Sigmoid colon (tissue), 6 donors: ENCODE measurements at regions not wholly inside any gene's neighbourhood (a gene's known extent, or its start where the extent isn't known, plus 50 kb on each side); places are given as distances from the start of the nearest gene placed in this dataset.

Experiments used
- DNase-seq: peaks from one replicate; pipeline ENCODE4 v3.0.0-alpha.2; 2019
- H3K27ac ChIP-seq, 4 donors: fragments of 200-600 bp; sonication (generic); one replicate each; pipeline ENCODE4 v1.5.1; 2016 to 2019; ENCODE audit warnings: mild to moderate bottlenecking in 1 of 4
- H3K27me3 ChIP-seq, 3 donors: fragments of 200-600 bp; sonication (generic); one replicate each; pipeline ENCODE4 v1.5.1; 2019; ENCODE audit warnings: mild to moderate bottlenecking in 1 of 3
- H3K36me3 ChIP-seq, 4 donors: fragments of 200-600 bp; sonication (generic); one replicate each; pipeline ENCODE4 v1.5.1; 2016 to 2019
- H3K4me1 ChIP-seq, 4 donors: fragments of 200-600 bp; sonication (generic); one replicate each; pipeline ENCODE4 v1.5.1; 2017 to 2019
- H3K4me3 ChIP-seq, 4 donors: fragments of 200-600 bp; sonication (generic); one replicate each; pipeline ENCODE4 v1.5.1; 2017 to 2019; ENCODE audit warnings: mild to moderate bottlenecking in 2 of 4, moderate library complexity in 1 of 4
- H3K9me3 ChIP-seq, 4 donors: fragments of 200-600 bp in 3 of 4; sonication (generic) in 3 of 4; one replicate each; pipeline versions ENCODE4 v1.5.1 to v1.6.1; 2013 to 2019
- EP300 ChIP-seq, 4 donors: sonication (generic); formaldehyde crosslinking; IDR thresholded peaks; one replicate each; pipeline ENCODE4 v1.6.1; 2017; ENCODE audit warnings: antibody characterized with exemption in 4 of 4
- POLR2A ChIP-seq, 2 donors: fragments of 450-650 bp; IDR thresholded peaks; one replicate each; pipeline ENCODE4 v1.6.1; 2016; ENCODE audit warnings: antibody characterized with exemption in 2 of 2, mild to moderate bottlenecking in 2 of 2, moderate library complexity in 2 of 2
- POLR2AphosphoS5 ChIP-seq, 4 donors: sonication (generic); formaldehyde crosslinking; IDR thresholded peaks; one replicate each; pipeline ENCODE4 v1.6.1; 2017; ENCODE audit warnings: antibody characterized with exemption in 4 of 4
- WGBS, 2 donors: extraction: QIAGEN DNeasy Blood & Tissue Kit; methylation state at CpG; one replicate each; pipeline ENCODE4 v1.1.7; 2013; 5-methylcytosine and 5-hydroxymethylcytosine counted together
- intact Hi-C: fragments of 100-400 bp; cut with DNase I; formaldehyde crosslinking; loops from one replicate; pipeline ENCODE4 v1.15.1; 2023
- TF ChIP-seq, protein P1 (sequence below), 4 experiments: fragments of 450-650 bp in 3 of 4; fragments of 200-600 bp in 1 of 4; IDR thresholded peaks; one replicate each; pipeline ENCODE4 v1.5.1; 2016 to 2019; ENCODE audit warnings: antibody characterized with exemption in 4 of 4, mild to moderate bottlenecking in 3 of 4, moderate library complexity in 2 of 4
- donor health status: healthy with polysubstance abuse.
- donor health status: healthy.

DNA sequence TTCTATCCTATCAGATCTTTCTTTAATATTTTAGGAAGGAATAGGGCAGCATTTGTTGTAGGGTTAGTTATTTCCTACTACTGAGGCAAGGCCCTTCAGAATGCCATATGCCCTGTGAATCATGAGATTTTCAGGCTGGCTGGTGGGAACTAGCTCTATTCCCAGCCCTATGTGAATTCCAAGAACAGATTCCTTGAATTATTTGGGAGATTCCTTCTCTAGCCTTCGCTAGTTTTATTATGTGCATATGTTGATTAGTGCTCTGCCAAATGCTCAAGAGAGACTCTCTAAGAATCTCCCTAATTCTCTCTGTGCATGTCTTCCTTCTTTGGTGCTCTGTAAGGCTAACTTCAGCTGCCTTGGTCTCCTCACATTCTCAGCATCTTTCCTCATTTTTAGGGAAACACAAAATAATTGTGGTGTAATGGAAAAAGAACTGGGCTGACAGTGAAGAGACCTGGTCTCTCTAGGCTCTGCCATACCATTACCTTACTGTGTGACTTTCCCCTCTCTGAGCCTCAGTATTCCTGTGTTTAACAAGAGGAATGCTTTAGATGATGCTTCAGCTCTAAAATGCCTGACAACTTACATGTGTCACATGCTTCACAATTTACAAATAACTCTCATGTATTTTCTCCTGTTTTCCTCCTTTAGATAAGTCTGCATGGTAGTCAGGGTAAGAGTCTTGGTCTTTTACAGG is 79.7 kb downstream of the VMA21 start:
- Histone ChIP-seq H3K27me3 (no peaks in the 10 kb centered on the region), H3K4me3 (no peak overlapping the region)
- 38 to 65% methylated on average over 1 of the region's 1 CpG for WGBS, 2 donors

DNA sequence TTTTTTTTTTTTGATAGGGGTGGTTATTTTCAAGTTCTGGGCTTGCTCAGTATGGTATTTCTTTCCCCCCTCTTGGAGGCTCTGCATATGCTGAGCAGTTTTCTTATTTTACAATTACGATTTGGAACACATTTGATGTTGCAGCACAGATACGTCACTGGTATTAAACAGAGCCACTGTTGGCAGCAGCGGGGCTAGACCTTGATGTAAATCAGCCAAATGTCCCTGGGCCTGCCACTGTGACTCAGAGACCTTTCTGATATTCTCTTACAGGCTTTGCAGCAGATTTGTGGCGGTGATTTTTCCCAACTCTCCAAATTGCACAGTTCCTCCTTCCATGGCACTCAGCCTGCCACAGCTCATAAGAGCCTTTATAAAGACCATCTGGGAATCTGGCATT is 81.1 kb downstream of the VMA21 start:
- Histone ChIP-seq H3K27ac (no peak overlapping the region), H3K36me3 (no peaks in the 10 kb centered on the region), H3K4me1 (peaks cover 0 to 6% (median 0%) of the 10 kb centered on the region in 4 donors), H3K27me3 (no peaks in the 10 kb centered on the region), H3K4me3 (no peak overlapping the region), H3K9me3 (no peaks in the 10 kb centered on the region)
- peak; percentile 66 for DNase-seq
- TF ChIP-seq POLR2A (IDR thresholded peaks at IDR 0.05) (no peak), POLR2AphosphoS5 (IDR thresholded peaks at IDR 0.05) (peak in 3 of 4 donors; percentile 51 to 75 (median 58)), EP300 (IDR thresholded peaks at IDR 0.05) (peak in 1 of 4 donors; percentile 23)
- TF ChIP-seq, protein P1, sequence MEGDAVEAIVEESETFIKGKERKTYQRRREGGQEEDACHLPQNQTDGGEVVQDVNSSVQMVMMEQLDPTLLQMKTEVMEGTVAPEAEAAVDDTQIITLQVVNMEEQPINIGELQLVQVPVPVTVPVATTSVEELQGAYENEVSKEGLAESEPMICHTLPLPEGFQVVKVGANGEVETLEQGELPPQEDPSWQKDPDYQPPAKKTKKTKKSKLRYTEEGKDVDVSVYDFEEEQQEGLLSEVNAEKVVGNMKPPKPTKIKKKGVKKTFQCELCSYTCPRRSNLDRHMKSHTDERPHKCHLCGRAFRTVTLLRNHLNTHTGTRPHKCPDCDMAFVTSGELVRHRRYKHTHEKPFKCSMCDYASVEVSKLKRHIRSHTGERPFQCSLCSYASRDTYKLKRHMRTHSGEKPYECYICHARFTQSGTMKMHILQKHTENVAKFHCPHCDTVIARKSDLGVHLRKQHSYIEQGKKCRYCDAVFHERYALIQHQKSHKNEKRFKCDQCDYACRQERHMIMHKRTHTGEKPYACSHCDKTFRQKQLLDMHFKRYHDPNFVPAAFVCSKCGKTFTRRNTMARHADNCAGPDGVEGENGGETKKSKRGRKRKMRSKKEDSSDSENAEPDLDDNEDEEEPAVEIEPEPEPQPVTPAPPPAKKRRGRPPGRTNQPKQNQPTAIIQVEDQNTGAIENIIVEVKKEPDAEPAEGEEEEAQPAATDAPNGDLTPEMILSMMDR (IDR thresholded peaks at IDR 0.05) = no peak
- intact Hi-C loops = no loop called here
- WGBS, 2 donors = 80 to 89% methylated on average over 4 of the region's 4 CpGs

More for the DNA sequence above, 79.7 kb downstream of the VMA21 start:
- no peak for TF ChIP-seq POLR2AphosphoS5 (IDR thresholded peaks at IDR 0.05)
- no peak for TF ChIP-seq POLR2A (IDR thresholded peaks at IDR 0.05)
- TF ChIP-seq EP300 (IDR thresholded peaks at IDR 0.05) = no peak
- TF ChIP-seq, protein P1 (IDR thresholded peaks at IDR 0.05) = no peak
- intact Hi-C loops = no loop called here
- no peak for DNase-seq
- Histone ChIP-seq H3K36me3 (no peaks in the 10 kb centered on the region), H3K27ac (no peak overlapping the region), H3K4me1 (peaks cover 0 to 6% (median 0%) of the 10 kb centered on the region in 4 donors), H3K9me3 (no peaks in the 10 kb centered on the region)

DNA sequence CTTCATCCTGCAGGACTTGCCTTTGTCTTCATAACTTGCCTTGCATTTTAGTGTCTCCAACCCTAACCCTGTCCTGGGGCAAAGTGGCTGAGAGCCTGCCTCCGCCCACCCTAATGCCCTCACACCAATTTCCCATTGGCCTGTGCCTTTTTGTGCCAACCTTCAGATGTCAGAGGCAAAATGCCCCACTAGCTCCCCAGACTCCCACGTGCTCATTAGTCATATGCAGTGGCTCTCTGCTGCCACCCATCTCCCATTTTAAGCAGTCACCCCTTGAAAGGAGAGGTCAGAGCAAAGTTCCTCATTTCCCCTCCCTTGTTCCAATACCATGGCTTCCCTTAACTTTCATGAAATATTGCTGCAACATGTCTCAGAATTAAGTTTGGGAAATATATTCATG is 74.8 kb upstream of the PASD1 start:
- intact Hi-C loops = no loop called here
- H3K27ac ChIP-seq = no peak overlapping the region
- 52 to 56% methylated on average over 2 of the region's 2 CpGs for WGBS, 2 donors
- TF ChIP-seq POLR2AphosphoS5 (IDR thresholded peaks at IDR 0.05) (no peak), POLR2A (IDR thresholded peaks at IDR 0.05) (no peak), EP300 (IDR thresholded peaks at IDR 0.05) (no peak)
- TF ChIP-seq, protein P1 (IDR thresholded peaks at IDR 0.05) = no peak
- H3K27me3 ChIP-seq = no peaks in the 10 kb centered on the region
- no peaks in the 10 kb centered on the region for H3K4me1 ChIP-seq
- no peak for DNase-seq
- no peak overlapping the region for H3K4me3 ChIP-seq
- H3K9me3 ChIP-seq = no peaks in the 10 kb centered on the region
- H3K36me3 ChIP-seq = no peaks in the 10 kb centered on the region

DNA sequence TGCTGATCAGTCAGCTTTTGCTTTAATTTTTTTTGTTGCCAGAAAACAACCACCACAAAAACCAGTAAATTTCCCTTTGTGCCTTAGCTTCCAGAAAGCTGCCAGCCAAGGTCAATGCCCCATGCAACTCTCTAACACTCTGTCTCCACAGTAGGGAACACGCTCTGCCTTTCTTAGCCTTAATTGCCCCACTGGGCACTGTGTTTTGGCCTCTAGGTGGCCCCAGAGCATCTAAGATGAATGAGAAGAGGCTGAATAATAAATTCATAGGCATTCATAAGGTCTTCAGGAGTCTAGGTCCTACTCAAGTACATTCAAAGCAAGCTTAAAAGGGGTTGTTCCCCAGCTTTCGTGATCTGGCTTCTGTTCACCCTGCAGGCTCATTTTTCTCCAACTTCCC is 57.7 kb upstream of the PASD1 start:
- WGBS, 2 donors = 50 to 63% methylated on average over 2 of the region's 2 CpGs
- Histone ChIP-seq H3K27me3 (no peaks in the 10 kb centered on the region), H3K27ac (no peak overlapping the region), H3K4me3 (no peak overlapping the region), H3K36me3 (no peaks in the 10 kb centered on the region), H3K4me1 (no peaks in the 10 kb centered on the region), H3K9me3 (no peaks in the 10 kb centered on the region)
- no peak for DNase-seq
- intact Hi-C loops = no loop called here
- TF ChIP-seq EP300 (IDR thresholded peaks at IDR 0.05) (no peak), POLR2A (IDR thresholded peaks at IDR 0.05) (no peak), POLR2AphosphoS5 (IDR thresholded peaks at IDR 0.05) (no peak)
- TF ChIP-seq, protein P1 (IDR thresholded peaks at IDR 0.05) = no peak

DNA sequence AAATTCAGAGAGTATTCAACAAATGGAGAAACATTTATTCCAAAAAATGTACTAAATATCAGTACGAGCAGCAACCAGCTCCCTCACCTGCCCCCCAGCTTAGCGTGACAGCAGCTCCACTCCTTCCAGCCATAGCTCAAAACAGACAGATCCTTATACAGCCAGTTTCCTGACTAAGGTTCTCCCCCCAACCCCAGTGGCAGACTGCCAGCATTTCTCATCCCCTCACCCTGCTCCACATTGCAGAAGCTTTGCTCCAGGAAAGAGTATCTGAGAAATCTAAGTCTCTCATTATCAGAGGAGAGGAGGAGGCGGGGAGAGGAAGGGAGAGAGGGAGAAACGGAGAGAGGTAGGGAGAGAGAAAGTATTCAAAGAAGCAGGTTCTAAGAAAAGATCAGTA is 53.3 kb upstream of the PASD1 start:
- intact Hi-C loops = no loop called here
- no peaks in the 10 kb centered on the region for H3K4me1 ChIP-seq
- H3K27ac ChIP-seq = no peak overlapping the region
- 43 to 62% methylated on average over 4 of the region's 4 CpGs for WGBS, 2 donors
- H3K9me3 ChIP-seq = no peaks in the 10 kb centered on the region
- no peak for DNase-seq
- no peaks in the 10 kb centered on the region for H3K36me3 ChIP-seq
- no peak overlapping the region for H3K4me3 ChIP-seq
- no peaks in the 10 kb centered on the region for H3K27me3 ChIP-seq
- TF ChIP-seq POLR2AphosphoS5 (IDR thresholded peaks at IDR 0.05) (no peak), EP300 (IDR thresholded peaks at IDR 0.05) (no peak), POLR2A (IDR thresholded peaks at IDR 0.05) (no peak)
- TF ChIP-seq, protein P1 (IDR thresholded peaks at IDR 0.05) = no peak
